IMR-90 (cell line): ENCODE measurements at regions not wholly inside any gene's neighbourhood (a gene's known extent, or its start where the extent isn't known, plus 50 kb on each side); places are given as distances from the start of the nearest gene placed in this dataset.

Source experiments
- ATAC-seq: fragments of 200-7000 bp; cut with Tn5 transposase; 2 replicates; pipeline ENCODE4 v1.9.1; 2020; ENCODE audit warnings: low read depth, mild to moderate bottlenecking, moderate library complexity
- BruUV-seq: library from RNA; stranded (reverse); fragments of 400-500 nt; replicated peaks from 2 replicates; lab custom pipeline; 2021; lab: Mats Ljungman, UMichigan
- CTCF ChIA-PET: fragments of 300-600 bp; formaldehyde crosslinking; extraction: SDS; loops from one replicate; lab custom pipeline; 2021; ENCODE audit warnings: antibody characterized with exemption; lab: Yijun Ruan, JAX
- POLR2A ChIA-PET: fragments of 300-600 bp; sonication (Branson Sonifier 250); formaldehyde crosslinking; loops from one replicate; lab custom pipeline; 2022; ENCODE audit warnings: antibody characterized with exemption; ENCODE audit not compliant: unreplicated experiment; lab: Charles Lee
- DNase-seq: peaks from one replicate; pipeline ENCODE4 v3.0.0; 2013
- H2AFZ ChIP-seq: replicated peaks from 2 replicates; pipeline ENCODE3; 2013; ENCODE audit warnings: low read length, mild to moderate bottlenecking; ENCODE audit not compliant: poor library complexity
- H2AK5ac ChIP-seq: 2 replicates; pipeline ENCODE4 v1.6.1; 2013; ENCODE audit warnings: low read depth, low read length, inconsistent platforms
- H2AK9ac ChIP-seq: replicated peaks from 2 replicates; pipeline ENCODE3; 2013; ENCODE audit warnings: mild to moderate bottlenecking, low read depth, low read length, moderate library complexity; ENCODE audit not compliant: poor library complexity
- H2BK120ac ChIP-seq: 2 replicates; pipeline ENCODE4 v1.6.1; 2013; ENCODE audit warnings: low read depth, low read length, inconsistent platforms
- H2BK15ac ChIP-seq: 3 replicates; pipeline ENCODE4 v1.6.1; 2013; ENCODE audit warnings: low read depth, low read length, inconsistent platforms
- H2BK20ac ChIP-seq: 2 replicates; pipeline ENCODE4 v1.6.1; 2013; ENCODE audit warnings: low read depth, mild to moderate bottlenecking, inconsistent platforms, low read length, moderate library complexity
- H2BK5ac ChIP-seq: 2 replicates; pipeline ENCODE4 v1.6.1; 2013; ENCODE audit warnings: mild to moderate bottlenecking, low read depth, low read length, inconsistent platforms; ENCODE audit not compliant: poor library complexity, severe bottlenecking
- H3K14ac ChIP-seq: replicated peaks from 2 replicates; pipeline ENCODE4 v1.6.1; 2013; ENCODE audit warnings: low read depth, low read length, inconsistent platforms
- H3K18ac ChIP-seq: 2 replicates; pipeline ENCODE4 v1.6.1; 2013; ENCODE audit warnings: low read depth, low read length, control low read depth
- H3K23ac ChIP-seq: 2 replicates; pipeline ENCODE4 v1.6.1; 2013; ENCODE audit warnings: low read depth, low read length, inconsistent platforms
- H3K27ac ChIP-seq: 2 replicates; pipeline ENCODE4 v1.5.1; 2013; ENCODE audit warnings: mild to moderate bottlenecking, control low read depth, low read length; ENCODE audit not compliant: insufficient read depth
- H3K27me3 ChIP-seq: 2 replicates; pipeline ENCODE4 v1.6.1; 2013; ENCODE audit warnings: low read length; ENCODE audit not compliant: control insufficient read depth, insufficient read depth
- H3K36me3 ChIP-seq: 2 replicates; pipeline ENCODE4 v1.6.1; 2013; ENCODE audit warnings: low read length, mixed read lengths; ENCODE audit not compliant: control insufficient read depth, insufficient read depth
- H3K4ac ChIP-seq: 2 replicates; pipeline ENCODE4 v1.6.1; 2013; ENCODE audit warnings: low read depth, low read length, inconsistent platforms
- H3K4me1 ChIP-seq: 2 replicates; pipeline ENCODE4 v1.6.1; 2013; ENCODE audit warnings: low read length, mixed read lengths; ENCODE audit not compliant: control insufficient read depth, insufficient read depth
- H3K4me2 ChIP-seq: 2 replicates; pipeline ENCODE4 v1.6.1; 2013; ENCODE audit warnings: low read depth, mild to moderate bottlenecking, control low read depth, low read length, moderate library complexity
- H3K4me3 ChIP-seq: 2 replicates; pipeline ENCODE4 v1.5.1; 2013; ENCODE audit warnings: low read depth, mild to moderate bottlenecking, control low read depth, low read length, moderate library complexity; ENCODE audit not compliant: insufficient read depth
- H3K56ac ChIP-seq: 2 replicates; pipeline ENCODE4 v1.6.1; 2013; ENCODE audit warnings: low read length, inconsistent platforms; ENCODE audit not compliant: insufficient read depth; ENCODE audit errors: extremely low read depth
- H3K79me1 ChIP-seq, 2 experiments: 2 replicates each; pipeline ENCODE4 v1.6.1; 2013; ENCODE audit warnings: low read length in 2 of 2, inconsistent platforms in 1 of 2, low read depth in 1 of 2
- H3K9ac ChIP-seq: 2 replicates; pipeline ENCODE4 v1.6.1; 2013; ENCODE audit warnings: low read depth, low read length, control low read depth
- H3K9me1 ChIP-seq: 2 replicates; pipeline ENCODE4 v1.6.1; 2013; ENCODE audit warnings: low read length, inconsistent platforms; ENCODE audit not compliant: insufficient read depth
- H3K9me3 ChIP-seq: 2 replicates; pipeline ENCODE4 v1.6.1; 2013; ENCODE audit warnings: low read length; ENCODE audit not compliant: control insufficient read depth, insufficient read depth
- H4K20me1 ChIP-seq: 2 replicates; pipeline ENCODE4 v1.6.1; 2013; ENCODE audit warnings: low read length, inconsistent platforms; ENCODE audit not compliant: insufficient read depth
- H4K5ac ChIP-seq: 2 replicates; pipeline ENCODE4 v1.6.1; 2013; ENCODE audit warnings: mild to moderate bottlenecking, low read depth, low read length, control low read depth
- H4K8ac ChIP-seq, 2 experiments: 2 replicates each; pipeline ENCODE4 v1.6.1; 2013; ENCODE audit warnings: low read depth in 2 of 2, low read length in 2 of 2, control low read depth in 1 of 2, inconsistent platforms in 1 of 2
- H4K91ac ChIP-seq: 2 replicates; pipeline ENCODE4 v1.6.1; 2013; ENCODE audit warnings: low read depth, low read length, inconsistent platforms; ENCODE audit not compliant: insufficient read depth
- BHLHE40 ChIP-seq: fragments of 150-350 bp; IDR thresholded peaks from 2 replicates; pipeline ENCODE4 v1.6.1; 2016; ENCODE audit warnings: mild to moderate bottlenecking, low read depth, low read length
- CEBPB ChIP-seq: IDR thresholded peaks from 2 replicates; pipeline ENCODE4 v1.6.1; 2012; ENCODE audit warnings: low read depth, low read length, improper control_type of control experiment
- CHD1 ChIP-seq: IDR thresholded peaks from 2 replicates; pipeline ENCODE4 v1.6.1; 2012; ENCODE audit warnings: low read depth, low read length, improper control_type of control experiment
- CTCF ChIP-seq: conservative IDR thresholded peaks from 2 replicates; pipeline ENCODE4 v1.5.1; 2012; ENCODE audit warnings: mild to moderate bottlenecking, low read depth, low read length, improper control_type of control experiment
- ELK1 ChIP-seq: fragments of 150-350 bp; IDR thresholded peaks from 2 replicates; pipeline ENCODE4 v1.6.1; 2016; ENCODE audit warnings: low read depth, mild to moderate bottlenecking, low read length, moderate library complexity, borderline replicate concordance
- FOS ChIP-seq: fragments of 150-350 bp; IDR thresholded peaks from 2 replicates; pipeline ENCODE4 v1.6.1; 2016; ENCODE audit warnings: low read depth, low read length
- MAFK ChIP-seq: IDR thresholded peaks from 2 replicates; pipeline ENCODE4 v1.6.1; 2012; ENCODE audit warnings: low read depth, low read length, improper control_type of control experiment
- MAZ ChIP-seq: IDR thresholded peaks from 2 replicates; pipeline ENCODE4 v1.6.1; 2012; ENCODE audit warnings: low read depth, mild to moderate bottlenecking, low read length, improper control_type of control experiment, moderate library complexity, borderline replicate concordance
- MXI1 ChIP-seq: IDR thresholded peaks from 2 replicates; pipeline ENCODE4 v1.6.1; 2012; ENCODE audit warnings: low read depth, mild to moderate bottlenecking, low read length, moderate library complexity, borderline replicate concordance
- NFE2L2 ChIP-seq: fragments of 150-350 bp; IDR thresholded peaks from 2 replicates; pipeline ENCODE4 v1.6.1; 2016; ENCODE audit warnings: low read depth, mild to moderate bottlenecking, low read length
- POLR2A ChIP-seq: IDR thresholded peaks from 2 replicates; pipeline ENCODE4 v1.6.1; 2012; ENCODE audit warnings: mild to moderate bottlenecking, low read depth, low read length
- RAD21 ChIP-seq: IDR thresholded peaks from 2 replicates; pipeline ENCODE4 v1.6.1; 2012; ENCODE audit warnings: low read length, improper control_type of control experiment
- RCOR1 ChIP-seq: IDR thresholded peaks from 2 replicates; pipeline ENCODE4 v1.6.1; 2012; ENCODE audit warnings: mild to moderate bottlenecking, low read length, improper control_type of control experiment; ENCODE audit not compliant: insufficient replicate concordance
- RFX5 ChIP-seq: IDR thresholded peaks from 2 replicates; pipeline ENCODE4 v1.8.0; 2012; ENCODE audit warnings: low read depth, mild to moderate bottlenecking, low read length, moderate library complexity
- SMC3 ChIP-seq: fragments of 150-350 bp; IDR thresholded peaks from 2 replicates; pipeline ENCODE4 v1.6.1; 2016; ENCODE audit warnings: low read depth, mild to moderate bottlenecking, antibody characterized with exemption, low read length, moderate library complexity
- WGBS, 2 experiments: methylation state at CpG; one replicate each; pipeline versions ENCODE4 v1.1.5 to v1.1.7; 2013; ENCODE audit warnings: missing lambda C conversion rate in 2 of 2; ENCODE audit not compliant: insufficient read length in 1 of 2; ENCODE audit errors: extremely low coverage in 2 of 2; 5-methylcytosine and 5-hydroxymethylcytosine counted together
- dilution Hi-C: fragments of 300-500 bp; cut with HindIII; formaldehyde crosslinking; loops from one replicate; pipeline ENCODE4 v1.14.3; 2018; ENCODE audit warnings: low sequenced_read_pairs; ENCODE audit not compliant: unreplicated experiment
- in situ Hi-C: fragments of 300-500 bp; cut with MboI; formaldehyde crosslinking; loops from 3 replicates; pipeline ENCODE4 v1.14.3; 2019; ENCODE audit warnings: low sequenced_read_pairs, inconsistent platforms, mixed read lengths
- intact Hi-C: fragments of 100-400 bp; cut with micrococcal nuclease; formaldehyde crosslinking; loops from 2 replicates; pipeline ENCODE4 v1.10.0; 2022
- TF ChIP-seq, protein P1 (sequence below): fragments of 150-350 bp; IDR thresholded peaks from 2 replicates; pipeline ENCODE4 v1.6.1; 2017; ENCODE audit warnings: mild to moderate bottlenecking, antibody characterized with exemption, low read length, low read depth

DNA sequence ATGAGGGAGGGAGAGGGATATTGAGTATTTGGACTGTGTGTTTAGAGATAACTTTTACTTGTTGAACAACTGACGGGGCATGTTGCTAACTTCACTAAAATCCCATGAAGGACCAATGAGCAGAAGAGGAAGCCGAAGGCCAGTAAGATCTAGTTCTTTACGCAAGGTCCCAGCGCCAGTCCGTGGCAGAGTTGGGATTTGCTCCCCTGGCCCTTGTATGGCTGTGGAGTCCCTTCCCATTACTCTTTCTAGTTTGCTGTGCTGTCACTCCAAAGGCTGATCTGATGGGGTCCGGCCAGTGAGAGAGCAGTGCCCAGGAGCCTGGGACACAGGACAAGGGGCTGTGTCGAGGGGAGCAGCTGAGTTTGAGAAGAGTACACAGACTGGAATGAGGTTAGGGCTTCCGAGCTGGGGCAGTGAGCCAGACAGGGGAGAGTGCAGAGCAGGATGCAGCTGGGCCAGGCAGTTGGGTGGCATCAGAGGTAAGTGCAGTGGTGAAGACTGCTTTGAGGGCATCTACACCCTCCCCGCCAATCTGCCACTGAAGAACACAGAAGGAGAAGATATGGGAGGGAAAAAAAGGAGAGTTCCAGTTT lies 692.9 kb upstream of the HS6ST1 start:
- intact Hi-C loops (no loop called here), dilution Hi-C loops (no loop called here), in situ Hi-C loops (no loop called here)
- no peaks in the 10 kb centered on the region for H3K9me1 ChIP-seq
- peaks cover 18% of the 10 kb centered on the region; the same call in 1 of the 2 replicates for H3K9me3 ChIP-seq
- H3K4ac ChIP-seq, result no peak overlapping the region
- no peak overlapping the region for H3K4me2 ChIP-seq
- ChIA-PET POLR2A (no interaction called here), CTCF (no interaction called here)
- no peaks in the 10 kb centered on the region for H3K27me3 ChIP-seq
- ATAC-seq (no peak), DNase-seq (no peak)
- no peak overlapping the region for H3K27ac ChIP-seq
- no peak overlapping the region for H3K9ac ChIP-seq
- BruUV-seq, result no TSS peak
- H4K8ac ChIP-seq, result no peak overlapping the region
- no peak overlapping the region for H2BK15ac ChIP-seq
- no peak overlapping the region for H2AFZ ChIP-seq
- H3K4me1 ChIP-seq, result no peaks in the 10 kb centered on the region
- 53% methylated on average over 3 of the region's 9 CpGs; no CpG with 5 or more reads in 1 of the 2 experiments for WGBS, 2 experiments
- H2BK20ac ChIP-seq, result no peak overlapping the region
- TF ChIP-seq MXI1 (no peak), RAD21 (no peak), SMC3 (no peak), MAZ (no peak), CTCF (no peak), FOS (no peak), CHD1 (no peak), MAFK (no peak), NFE2L2 (no peak), RFX5 (no peak), POLR2A (no peak), ELK1 (no peak), CEBPB (no peak), RCOR1 (no peak), BHLHE40 (no peak)
- TF ChIP-seq, protein P1, sequence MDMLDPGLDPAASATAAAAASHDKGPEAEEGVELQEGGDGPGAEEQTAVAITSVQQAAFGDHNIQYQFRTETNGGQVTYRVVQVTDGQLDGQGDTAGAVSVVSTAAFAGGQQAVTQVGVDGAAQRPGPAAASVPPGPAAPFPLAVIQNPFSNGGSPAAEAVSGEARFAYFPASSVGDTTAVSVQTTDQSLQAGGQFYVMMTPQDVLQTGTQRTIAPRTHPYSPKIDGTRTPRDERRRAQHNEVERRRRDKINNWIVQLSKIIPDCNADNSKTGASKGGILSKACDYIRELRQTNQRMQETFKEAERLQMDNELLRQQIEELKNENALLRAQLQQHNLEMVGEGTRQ, result no peak
- H4K91ac ChIP-seq, result no peak overlapping the region
- no peak overlapping the region for H3K23ac ChIP-seq
- H3K14ac ChIP-seq, result no peak overlapping the region
- H3K56ac ChIP-seq, result no peak overlapping the region
- H3K18ac ChIP-seq, result no peak overlapping the region
- no peaks in the 10 kb centered on the region for H3K36me3 ChIP-seq
- no peaks in the 10 kb centered on the region for H3K79me1 ChIP-seq
- H2BK120ac ChIP-seq, result no peak overlapping the region
- no peak overlapping the region for H4K5ac ChIP-seq
- no peak overlapping the region for H2AK5ac ChIP-seq
- no peak overlapping the region for H2BK5ac ChIP-seq
- no peaks in the 10 kb centered on the region for H4K20me1 ChIP-seq
- H2AK9ac ChIP-seq, result no peak overlapping the region
- no peak overlapping the region for H3K4me3 ChIP-seq
